ENCODE measurements at regions not wholly inside any gene's neighbourhood (a gene's known extent, or its start where the extent isn't known, plus 50 kb on each side); places are given as distances from the start of the nearest gene placed in this dataset.

GRCh38 chr3:72567474-72567873 lies 280.8 kb downstream of the SHQ1 start:
- Histone ChIP-seq H3K27ac (ENCODE audit: low read length) (no peak overlapping the region), H3K36me3 (ENCODE audit: control insufficient read depth, insufficient read depth, low read length) (no peaks in the 10 kb centered on the region), H3K4me1 (ENCODE audit: control insufficient read depth, insufficient read depth, low read length) (no peaks in the 10 kb centered on the region), H3K9me3 (ENCODE audit: control insufficient read depth, insufficient read depth, low read depth, low read length) (no peaks in the 10 kb centered on the region), H3K27me3 (ENCODE audit: control insufficient read depth, insufficient read depth, low read length) (no peaks in the 10 kb centered on the region), H3K4me3 (ENCODE audit: low read depth in 2 of 2, low read length in 2 of 2) (no peak overlapping the region)
- in situ Hi-C loops (cut with HindIII; ENCODE audit: low pct_unique_long_range_greater_than_20kb, low sequenced_read_pairs) (no loop called here), intact Hi-C loops (cut with micrococcal nuclease; ENCODE audit: unreplicated experiment) (no loop called here)
- ChIA-PET POLR2A (no interaction called here), CTCF (interaction anchor here (0.6 kb wide), 1 partner anchor 11 kb away, joined by 3 read pairs; no protein-coding TSS in a partner anchor)
- TF ChIP-seq, protein P1, sequence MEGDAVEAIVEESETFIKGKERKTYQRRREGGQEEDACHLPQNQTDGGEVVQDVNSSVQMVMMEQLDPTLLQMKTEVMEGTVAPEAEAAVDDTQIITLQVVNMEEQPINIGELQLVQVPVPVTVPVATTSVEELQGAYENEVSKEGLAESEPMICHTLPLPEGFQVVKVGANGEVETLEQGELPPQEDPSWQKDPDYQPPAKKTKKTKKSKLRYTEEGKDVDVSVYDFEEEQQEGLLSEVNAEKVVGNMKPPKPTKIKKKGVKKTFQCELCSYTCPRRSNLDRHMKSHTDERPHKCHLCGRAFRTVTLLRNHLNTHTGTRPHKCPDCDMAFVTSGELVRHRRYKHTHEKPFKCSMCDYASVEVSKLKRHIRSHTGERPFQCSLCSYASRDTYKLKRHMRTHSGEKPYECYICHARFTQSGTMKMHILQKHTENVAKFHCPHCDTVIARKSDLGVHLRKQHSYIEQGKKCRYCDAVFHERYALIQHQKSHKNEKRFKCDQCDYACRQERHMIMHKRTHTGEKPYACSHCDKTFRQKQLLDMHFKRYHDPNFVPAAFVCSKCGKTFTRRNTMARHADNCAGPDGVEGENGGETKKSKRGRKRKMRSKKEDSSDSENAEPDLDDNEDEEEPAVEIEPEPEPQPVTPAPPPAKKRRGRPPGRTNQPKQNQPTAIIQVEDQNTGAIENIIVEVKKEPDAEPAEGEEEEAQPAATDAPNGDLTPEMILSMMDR (IDR thresholded peaks at IDR 0.05), result no peak
- TF ChIP-seq, protein P2, sequence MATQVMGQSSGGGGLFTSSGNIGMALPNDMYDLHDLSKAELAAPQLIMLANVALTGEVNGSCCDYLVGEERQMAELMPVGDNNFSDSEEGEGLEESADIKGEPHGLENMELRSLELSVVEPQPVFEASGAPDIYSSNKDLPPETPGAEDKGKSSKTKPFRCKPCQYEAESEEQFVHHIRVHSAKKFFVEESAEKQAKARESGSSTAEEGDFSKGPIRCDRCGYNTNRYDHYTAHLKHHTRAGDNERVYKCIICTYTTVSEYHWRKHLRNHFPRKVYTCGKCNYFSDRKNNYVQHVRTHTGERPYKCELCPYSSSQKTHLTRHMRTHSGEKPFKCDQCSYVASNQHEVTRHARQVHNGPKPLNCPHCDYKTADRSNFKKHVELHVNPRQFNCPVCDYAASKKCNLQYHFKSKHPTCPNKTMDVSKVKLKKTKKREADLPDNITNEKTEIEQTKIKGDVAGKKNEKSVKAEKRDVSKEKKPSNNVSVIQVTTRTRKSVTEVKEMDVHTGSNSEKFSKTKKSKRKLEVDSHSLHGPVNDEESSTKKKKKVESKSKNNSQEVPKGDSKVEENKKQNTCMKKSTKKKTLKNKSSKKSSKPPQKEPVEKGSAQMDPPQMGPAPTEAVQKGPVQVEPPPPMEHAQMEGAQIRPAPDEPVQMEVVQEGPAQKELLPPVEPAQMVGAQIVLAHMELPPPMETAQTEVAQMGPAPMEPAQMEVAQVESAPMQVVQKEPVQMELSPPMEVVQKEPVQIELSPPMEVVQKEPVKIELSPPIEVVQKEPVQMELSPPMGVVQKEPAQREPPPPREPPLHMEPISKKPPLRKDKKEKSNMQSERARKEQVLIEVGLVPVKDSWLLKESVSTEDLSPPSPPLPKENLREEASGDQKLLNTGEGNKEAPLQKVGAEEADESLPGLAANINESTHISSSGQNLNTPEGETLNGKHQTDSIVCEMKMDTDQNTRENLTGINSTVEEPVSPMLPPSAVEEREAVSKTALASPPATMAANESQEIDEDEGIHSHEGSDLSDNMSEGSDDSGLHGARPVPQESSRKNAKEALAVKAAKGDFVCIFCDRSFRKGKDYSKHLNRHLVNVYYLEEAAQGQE (IDR thresholded peaks at IDR 0.05; ENCODE audit: insufficient read depth in 1 of 2, low read depth in 2 of 2, low read length in 1 of 2), result no peak
- TF ChIP-seq POLR2AphosphoS5 (IDR thresholded peaks at IDR 0.05; ENCODE audit: low read depth, low read length) (no peak), SIN3A (IDR thresholded peaks at IDR 0.05; ENCODE audit: borderline replicate concordance, insufficient read depth, low read depth, low read length) (no peak), TCF7L2 (IDR thresholded peaks at IDR 0.05; ENCODE audit: low read depth, low read length) (no peak)
- ATAC-seq, result no peak
- no peak for DNase-seq (ENCODE audit: low read depth, low spot score)
- no TSS peak for BruUV-seq (replicated peaks)

DNA sequence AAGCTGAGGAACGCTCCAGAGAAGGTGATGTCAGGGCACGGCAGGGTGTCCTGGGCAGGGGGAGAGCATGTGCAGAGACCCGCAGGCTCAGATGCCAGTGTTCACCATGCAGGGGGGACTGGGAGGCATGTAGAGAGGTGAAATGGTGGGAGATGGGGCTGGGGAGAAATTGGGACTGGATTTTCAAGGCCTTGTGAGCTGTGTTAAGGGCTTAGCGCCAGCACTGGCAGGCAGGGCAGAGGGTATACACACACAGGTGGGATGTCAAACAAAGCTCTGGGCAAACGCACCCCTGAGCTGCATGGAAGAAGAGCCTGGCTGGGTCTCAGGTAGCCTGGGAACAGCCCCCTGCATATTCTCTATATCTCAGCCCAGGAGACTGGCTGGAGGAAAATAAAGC lies 282.7 kb downstream of the SHQ1 start:
- Histone ChIP-seq H3K9me3 (ENCODE audit: control insufficient read depth, insufficient read depth, low read depth, low read length) (no peaks in the 10 kb centered on the region), H3K36me3 (ENCODE audit: control insufficient read depth, insufficient read depth, low read length) (no peaks in the 10 kb centered on the region), H3K4me3 (ENCODE audit: low read depth in 2 of 2, low read length in 2 of 2) (no peak overlapping the region), H3K27ac (ENCODE audit: low read length) (no peak overlapping the region), H3K4me1 (ENCODE audit: control insufficient read depth, insufficient read depth, low read length) (no peaks in the 10 kb centered on the region), H3K27me3 (ENCODE audit: control insufficient read depth, insufficient read depth, low read length) (no peaks in the 10 kb centered on the region)
- BruUV-seq (replicated peaks), result no TSS peak
- ATAC-seq, result no peak
- in situ Hi-C loops (cut with HindIII; ENCODE audit: low pct_unique_long_range_greater_than_20kb, low sequenced_read_pairs), result no loop called here
- ChIA-PET CTCF (no interaction called here), POLR2A (no interaction called here)
- no peak for TF ChIP-seq SIN3A (IDR thresholded peaks at IDR 0.05; ENCODE audit: borderline replicate concordance, insufficient read depth, low read depth, low read length)
- no peak for TF ChIP-seq POLR2AphosphoS5 (IDR thresholded peaks at IDR 0.05; ENCODE audit: low read depth, low read length)
- TF ChIP-seq, protein P1 (IDR thresholded peaks at IDR 0.05), result no peak
- TF ChIP-seq TCF7L2 (IDR thresholded peaks at IDR 0.05; ENCODE audit: low read depth, low read length), result no peak
- TF ChIP-seq, protein P2 (IDR thresholded peaks at IDR 0.05; ENCODE audit: insufficient read depth in 1 of 2, low read depth in 2 of 2, low read length in 1 of 2), result no peak
- no peak for DNase-seq (ENCODE audit: low read depth, low spot score)
- intact Hi-C loops (cut with micrococcal nuclease; ENCODE audit: unreplicated experiment), result no loop called here
